AG04449 (cell line): ENCODE measurements at regions not wholly inside any gene's neighbourhood (a gene's known extent, or its start where the extent isn't known, plus 50 kb on each side); places are given as distances from the start of the nearest gene placed in this dataset.

Experiments
- CTCF ChIA-PET: fragments of 350-600 bp; formaldehyde crosslinking; extraction: SDS; loops from one replicate; lab custom pipeline; 2021; ENCODE audit warnings: antibody characterized with exemption; lab: Yijun Ruan, JAX
- POLR2A ChIA-PET: fragments of 400-600, 350-600 bp; formaldehyde crosslinking; extraction: SDS; loops from one replicate; lab custom pipeline; 2020; ENCODE audit warnings: antibody characterized with exemption, inconsistent platforms; lab: Yijun Ruan, JAX
- DNase-seq: peaks from one replicate; pipeline ENCODE4 v3.0.0-alpha.2; 2010; ENCODE audit warnings: low read depth, low spot score
- H3K4me3 ChIP-seq: 2 replicates; pipeline ENCODE4 v1.5.1; 2011; ENCODE audit warnings: low read depth, mild to moderate bottlenecking, control low read depth, low read length
- CTCF ChIP-seq: IDR thresholded peaks from one replicate; pipeline ENCODE4 v1.5.1; 2011; ENCODE audit warnings: mild to moderate bottlenecking, moderate library complexity, low read length, control low read depth, inconsistent platforms; ENCODE audit not compliant: insufficient read depth; ENCODE audit errors: missing control alignments

- no peak for TF ChIP-seq CTCF
- no peak for DNase-seq
- CTCF ChIA-PET = interaction anchor here (1.0 to 2.5 kb wide), 2 partner anchors 30 to 51 kb away, joined by 3 to 7 read pairs; no protein-coding TSS in a partner anchor
- no peak overlapping the region for H3K4me3 ChIP-seq
- POLR2A ChIA-PET = no interaction called here
Measured at GRCh38 chr7:22052674-22053365, 107.1 kb upstream of the CDCA7L start.

GRCh38 chr7:22051886-22052673, 106.4 kb upstream of the CDCA7L start:
- POLR2A ChIA-PET = no interaction called here
- H3K4me3 ChIP-seq = no peak overlapping the region
- TF ChIP-seq CTCF = no peak
- CTCF ChIA-PET = interaction anchor here (1.0 to 2.5 kb wide), 2 partner anchors 31 to 50 kb away, joined by 3 to 7 read pairs; no protein-coding TSS in a partner anchor
- no peak for DNase-seq

GRCh38 chr7:22049766-22050500, 104.2 kb upstream of the CDCA7L start:
- no peak for DNase-seq
- ChIA-PET CTCF (no interaction called here), POLR2A (no interaction called here)
- no peak for TF ChIP-seq CTCF
- H3K4me3 ChIP-seq = no peak overlapping the region

- TF ChIP-seq CTCF = no peak
- no peak for DNase-seq
- H3K4me3 ChIP-seq = no peak overlapping the region
- CTCF ChIA-PET = interaction anchor here (1.2 kb wide), 1 partner anchor 41 kb away, joined by 4 read pairs; no protein-coding TSS in a partner anchor
- POLR2A ChIA-PET = no interaction called here
Measured at GRCh38 chr7:22043367-22043766, 97.7 kb upstream of the CDCA7L start.

GRCh38 chr7:22040923-22041595, 95.4 kb upstream of the CDCA7L start:
- no peak for TF ChIP-seq CTCF
- CTCF ChIA-PET = no interaction called here
- POLR2A ChIA-PET = no interaction called here
- H3K4me3 ChIP-seq = no peak overlapping the region
- no peak for DNase-seq
